ENCODE measurements at regions not wholly inside any gene's neighbourhood (a gene's known extent, or its start where the extent isn't known, plus 50 kb on each side); places are given as distances from the start of the nearest gene placed in this dataset.
"Not testable (repeated sequence)": the region's sequence is repeated elsewhere in the genome, so short reads cannot be mapped to it uniquely, and the experiment has no call there.

DNA sequence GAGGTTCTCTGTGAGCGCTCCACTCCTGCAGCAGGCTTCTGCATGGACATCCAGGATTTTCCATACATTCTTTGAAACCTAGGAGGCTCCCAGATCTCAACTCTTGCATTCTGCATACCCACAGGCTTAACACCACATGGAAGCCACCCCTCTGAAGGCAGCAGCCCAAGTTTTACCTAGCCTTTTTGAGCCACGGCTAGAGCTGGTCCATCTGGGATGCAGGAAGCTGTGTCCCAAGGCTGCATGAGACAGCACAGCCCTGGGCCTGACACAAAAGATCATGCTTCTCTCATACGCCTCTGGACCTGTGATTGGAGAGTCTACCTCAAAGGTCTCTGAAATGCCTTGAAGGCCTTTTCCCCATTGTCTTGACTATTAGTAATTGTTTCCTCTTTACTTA lies 53.6 kb upstream of the RPRM start:
- TF ChIP-seq, protein P1, sequence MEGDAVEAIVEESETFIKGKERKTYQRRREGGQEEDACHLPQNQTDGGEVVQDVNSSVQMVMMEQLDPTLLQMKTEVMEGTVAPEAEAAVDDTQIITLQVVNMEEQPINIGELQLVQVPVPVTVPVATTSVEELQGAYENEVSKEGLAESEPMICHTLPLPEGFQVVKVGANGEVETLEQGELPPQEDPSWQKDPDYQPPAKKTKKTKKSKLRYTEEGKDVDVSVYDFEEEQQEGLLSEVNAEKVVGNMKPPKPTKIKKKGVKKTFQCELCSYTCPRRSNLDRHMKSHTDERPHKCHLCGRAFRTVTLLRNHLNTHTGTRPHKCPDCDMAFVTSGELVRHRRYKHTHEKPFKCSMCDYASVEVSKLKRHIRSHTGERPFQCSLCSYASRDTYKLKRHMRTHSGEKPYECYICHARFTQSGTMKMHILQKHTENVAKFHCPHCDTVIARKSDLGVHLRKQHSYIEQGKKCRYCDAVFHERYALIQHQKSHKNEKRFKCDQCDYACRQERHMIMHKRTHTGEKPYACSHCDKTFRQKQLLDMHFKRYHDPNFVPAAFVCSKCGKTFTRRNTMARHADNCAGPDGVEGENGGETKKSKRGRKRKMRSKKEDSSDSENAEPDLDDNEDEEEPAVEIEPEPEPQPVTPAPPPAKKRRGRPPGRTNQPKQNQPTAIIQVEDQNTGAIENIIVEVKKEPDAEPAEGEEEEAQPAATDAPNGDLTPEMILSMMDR (IDR thresholded peaks at IDR 0.05): no peak
- Histone ChIP-seq H3K36me3 (no peaks in the 10 kb centered on the region), H3K4me1 (no peaks in the 10 kb centered on the region), H3K9me3 (no peaks in the 10 kb centered on the region), H3K27me3 (ENCODE audit: low read depth) (no peaks in the 10 kb centered on the region), H3K4me3 (no peak overlapping the region), H3K27ac (no peak overlapping the region)
- DNase-seq (no peak), ATAC-seq (no peak)
- intact Hi-C loops (cut with DNase I): no loop called here

DNA sequence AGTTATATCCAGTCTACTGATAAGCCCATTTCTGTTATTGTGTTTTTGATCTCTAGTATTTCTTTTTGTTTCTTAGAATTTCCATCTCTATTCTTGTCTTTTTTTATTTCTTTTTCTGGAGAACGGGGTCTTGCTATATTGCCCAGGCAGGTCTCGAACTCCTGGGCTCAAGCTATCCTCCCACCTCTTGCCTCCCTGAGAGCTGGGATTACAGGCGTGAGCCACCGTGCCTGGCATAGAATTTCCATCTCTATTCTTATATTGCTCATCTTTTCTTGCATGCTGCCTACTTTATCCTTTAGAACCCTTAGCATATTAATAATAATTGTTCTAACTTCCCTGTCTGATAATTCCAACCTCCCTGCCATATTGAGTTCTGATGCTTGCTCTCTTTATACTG lies 55.2 kb upstream of the RPRM start:
- H3K36me3 ChIP-seq; DNase-seq; H3K4me1 ChIP-seq; intact Hi-C loops (cut with DNase I); ATAC-seq; H3K4me3 ChIP-seq; H3K9me3 ChIP-seq; H3K27ac ChIP-seq; H3K27me3 ChIP-seq (ENCODE audit: low read depth): not testable (repeated sequence)

DNA sequence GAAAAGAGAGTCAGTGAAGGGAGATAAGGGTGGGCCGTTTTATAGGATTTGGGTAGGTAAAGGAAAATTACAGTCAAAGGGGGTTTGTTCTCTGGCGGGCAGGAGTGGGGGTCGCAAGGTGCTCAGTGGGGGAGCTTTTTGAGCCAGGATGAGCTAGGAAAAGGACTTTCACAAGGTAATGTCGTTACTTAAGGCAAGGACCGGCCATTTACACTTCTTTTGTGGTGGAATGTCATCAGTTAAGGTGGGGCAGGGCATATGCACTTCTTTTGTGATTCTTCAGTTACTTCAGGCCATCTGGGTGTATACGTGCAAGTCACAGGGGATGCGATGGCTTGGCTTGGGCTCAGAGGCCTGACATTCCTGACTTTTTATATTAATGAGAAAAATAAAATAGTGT lies 56.0 kb upstream of the RPRM start:
- H3K27me3 ChIP-seq (ENCODE audit: low read depth); intact Hi-C loops (cut with DNase I); ATAC-seq; H3K27ac ChIP-seq; H3K4me3 ChIP-seq; DNase-seq; H3K4me1 ChIP-seq; H3K9me3 ChIP-seq; H3K36me3 ChIP-seq: not testable (repeated sequence)

DNA sequence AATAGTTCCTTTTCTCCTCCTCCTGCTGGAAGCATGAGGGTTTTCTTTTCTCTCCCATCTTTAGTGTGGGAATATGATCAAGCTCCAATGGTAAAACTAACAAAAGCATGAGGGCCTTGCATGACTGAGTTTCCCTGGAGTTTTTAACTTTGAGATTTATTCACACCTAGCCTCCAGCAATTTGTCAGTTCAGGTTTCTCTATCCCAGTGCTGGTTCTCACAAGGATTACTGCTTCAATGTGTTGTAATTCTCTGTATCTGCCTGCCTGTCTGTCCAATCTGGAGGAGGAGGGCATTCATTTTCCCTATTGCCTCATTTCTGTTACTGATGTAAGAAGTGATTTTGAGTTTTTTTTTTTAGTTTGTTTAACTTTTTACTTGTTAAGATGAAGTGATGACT lies 57.6 kb upstream of the RPRM start:
- Histone ChIP-seq H3K36me3 (no peaks in the 10 kb centered on the region), H3K9me3 (no peaks in the 10 kb centered on the region), H3K27ac (no peak overlapping the region), H3K4me3 (no peak overlapping the region), H3K27me3 (ENCODE audit: low read depth) (no peaks in the 10 kb centered on the region), H3K4me1 (no peaks in the 10 kb centered on the region)
- TF ChIP-seq, protein P1 (IDR thresholded peaks at IDR 0.05): no peak
- intact Hi-C loops (cut with DNase I): no loop called here
- DNase-seq (no peak), ATAC-seq (no peak)

DNA sequence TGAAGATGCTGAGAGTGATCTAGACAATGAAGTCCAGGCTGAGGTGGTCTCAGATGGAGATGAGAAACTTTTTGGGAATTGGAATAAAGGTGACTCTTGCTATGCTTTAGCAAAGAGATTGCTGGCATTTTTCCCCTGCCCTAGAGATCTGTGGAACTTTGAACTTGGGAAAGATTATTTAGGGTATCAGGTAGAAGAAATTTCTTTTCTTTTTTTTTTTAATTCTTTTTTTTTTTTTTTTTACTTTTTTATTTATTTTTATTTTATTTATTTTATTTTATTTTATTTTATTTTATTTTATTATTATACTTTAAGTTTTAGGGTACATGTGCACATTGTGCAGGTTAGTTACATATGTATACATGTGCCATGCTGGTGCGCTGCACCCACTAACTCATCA lies 59.5 kb upstream of the RPRM start:
- H3K9me3 ChIP-seq; H3K36me3 ChIP-seq; H3K27me3 ChIP-seq (ENCODE audit: low read depth); DNase-seq; ATAC-seq; intact Hi-C loops (cut with DNase I); H3K4me1 ChIP-seq; H3K27ac ChIP-seq; H3K4me3 ChIP-seq: not testable (repeated sequence)

DNA sequence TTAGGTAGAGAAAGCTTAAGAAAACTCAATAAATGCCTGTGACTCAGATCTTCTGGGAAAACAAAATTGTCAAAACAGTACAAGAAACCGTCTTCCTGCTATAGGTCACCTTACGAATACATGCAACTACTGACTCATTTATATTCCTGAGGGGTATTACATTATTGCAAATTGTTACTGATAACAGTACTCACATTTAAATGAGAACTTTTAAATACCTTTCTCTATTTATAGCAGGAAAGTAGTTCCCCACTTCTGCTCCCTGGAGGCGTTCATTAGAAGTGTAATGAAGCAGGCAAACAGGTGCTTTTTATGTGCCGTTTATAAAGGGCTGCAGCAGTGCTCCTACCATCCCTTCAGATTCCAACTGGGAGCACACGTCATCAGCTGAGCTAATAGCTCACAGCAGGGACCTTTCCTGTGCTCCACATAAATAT lies 65.1 kb upstream of the RPRM start:
- DNase-seq: no peak
- intact Hi-C loops (cut with DNase I): no loop called here
- Histone ChIP-seq H3K9me3 (no peaks in the 10 kb centered on the region), H3K4me1 (no peaks in the 10 kb centered on the region), H3K27me3 (ENCODE audit: low read depth) (no peaks in the 10 kb centered on the region), H3K27ac (no peak overlapping the region), H3K36me3 (no peaks in the 10 kb centered on the region), H3K4me3 (no peak overlapping the region)
- ATAC-seq: no peak
- TF ChIP-seq, protein P1 (IDR thresholded peaks at IDR 0.05): no peak

DNA sequence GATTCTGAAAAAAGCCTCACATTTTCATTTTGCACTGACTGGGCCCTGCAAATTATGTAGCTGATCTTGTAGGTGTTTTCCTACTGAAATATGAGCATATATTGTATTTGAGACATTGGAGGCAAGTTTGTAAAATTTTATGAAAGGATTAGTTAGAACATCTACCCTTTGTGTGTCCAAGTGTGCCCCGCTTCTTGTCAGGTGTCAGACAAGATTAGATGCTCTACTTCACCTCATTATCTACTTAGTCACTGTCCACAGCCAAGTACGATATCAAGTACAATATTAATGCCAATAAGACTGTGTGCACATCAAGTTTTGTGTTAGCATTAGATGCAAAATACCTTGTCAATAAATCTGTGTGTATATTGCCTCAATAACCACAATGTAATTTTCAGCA lies 67.8 kb upstream of the RPRM start:
- no peaks in the 10 kb centered on the region for H3K27me3 ChIP-seq (ENCODE audit: low read depth)
- H3K4me1 ChIP-seq: no peaks in the 10 kb centered on the region
- H3K36me3 ChIP-seq: no peaks in the 10 kb centered on the region

More for the DNA sequence above, 67.8 kb upstream of the RPRM start:
- intact Hi-C loops (cut with DNase I): no loop called here
- TF ChIP-seq, protein P1 (IDR thresholded peaks at IDR 0.05): no peak
- no peak overlapping the region for H3K4me3 ChIP-seq
- H3K27ac ChIP-seq: no peak overlapping the region
- no peak for ATAC-seq
- no peak for DNase-seq
- H3K9me3 ChIP-seq: no peaks in the 10 kb centered on the region

Data from lower lobe of right lung (tissue), 2 donors.